ENCODE measurements at regions not wholly inside any gene's neighbourhood (a gene's known extent, or its start where the extent isn't known, plus 50 kb on each side); places are given as distances from the start of the nearest gene placed in this dataset.

- TF ChIP-seq CTCF (conservative IDR thresholded peaks at IDR 0.05; ENCODE audit: low read depth, low read length), result no peak
- H3K4me3 ChIP-seq (ENCODE audit: low read depth, low read length), result no peak overlapping the region
- DNase-seq (ENCODE audit: low read depth), result no peak
Measured at GRCh38 chr16:5449901-5450300, 352.3 kb upstream of the EEF2KMT start.

- no peak for DNase-seq (ENCODE audit: low read depth)
- no peak overlapping the region for H3K4me3 ChIP-seq (ENCODE audit: low read depth, low read length)
- no peak for TF ChIP-seq CTCF (conservative IDR thresholded peaks at IDR 0.05; ENCODE audit: low read depth, low read length)
Measured at GRCh38 chr16:5448798-5449197, 351.2 kb upstream of the EEF2KMT start.

GRCh38 chr16:5447734-5448133, 350.1 kb upstream of the EEF2KMT start:
- TF ChIP-seq CTCF (conservative IDR thresholded peaks at IDR 0.05; ENCODE audit: low read depth, low read length), result no peak
- DNase-seq (ENCODE audit: low read depth), result no peak
- no peak overlapping the region for H3K4me3 ChIP-seq (ENCODE audit: low read depth, low read length)

- no peak for TF ChIP-seq CTCF (conservative IDR thresholded peaks at IDR 0.05; ENCODE audit: low read depth, low read length)
- no peak for DNase-seq (ENCODE audit: low read depth)
- H3K4me3 ChIP-seq (ENCODE audit: low read depth, low read length), result no peak overlapping the region
Measured at GRCh38 chr16:5446623-5447240, 349.1 kb upstream of the EEF2KMT start.

GRCh38 chr16:5444189-5444588, 346.6 kb upstream of the EEF2KMT start:
- no peak for TF ChIP-seq CTCF (conservative IDR thresholded peaks at IDR 0.05; ENCODE audit: low read depth, low read length)
- H3K4me3 ChIP-seq (ENCODE audit: low read depth, low read length), result no peak overlapping the region
- DNase-seq (ENCODE audit: low read depth), result no peak

GRCh38 chr16:5442986-5443385, 345.4 kb upstream of the EEF2KMT start:
- TF ChIP-seq CTCF (conservative IDR thresholded peaks at IDR 0.05; ENCODE audit: low read depth, low read length), result no peak
- no peak for DNase-seq (ENCODE audit: low read depth)
- no peak overlapping the region for H3K4me3 ChIP-seq (ENCODE audit: low read depth, low read length)

GRCh38 chr16:5442054-5442453, 344.5 kb upstream of the EEF2KMT start:
- no peak overlapping the region for H3K4me3 ChIP-seq (ENCODE audit: low read depth, low read length)
- no peak for DNase-seq (ENCODE audit: low read depth)
- TF ChIP-seq CTCF (conservative IDR thresholded peaks at IDR 0.05; ENCODE audit: low read depth, low read length), result no peak
